ENCODE measurements at regions not wholly inside any gene's neighbourhood (a gene's known extent, or its start where the extent isn't known, plus 50 kb on each side); places are given as distances from the start of the nearest gene placed in this dataset.

- H3K36me3 ChIP-seq = no peaks in the 10 kb centered on the region
- no peaks in the 10 kb centered on the region for H3K4me1 ChIP-seq
- no peak overlapping the region for H3K4me3 ChIP-seq
- no peak overlapping the region for H3K27ac ChIP-seq
- TF ChIP-seq POLR2A (IDR thresholded peaks at IDR 0.05) (no peak), CTCF (IDR thresholded peaks at IDR 0.05) (no peak)
- no peaks in the 10 kb centered on the region for H3K9me3 ChIP-seq
- H3K27me3 ChIP-seq = no peaks in the 10 kb centered on the region
- DNase-seq = no peak
- intact Hi-C loops (cut with DNase I; ENCODE audit: low total_unique reads) = no loop called here
Measured at GRCh38 chr4:81632581-81633299, 161.0 kb upstream of the RASGEF1B start.

- Histone ChIP-seq H3K27me3 (no peaks in the 10 kb centered on the region), H3K4me3 (no peak overlapping the region), H3K4me1 (no peaks in the 10 kb centered on the region), H3K27ac (no peak overlapping the region), H3K36me3 (no peaks in the 10 kb centered on the region), H3K9me3 (no peaks in the 10 kb centered on the region)
- TF ChIP-seq POLR2A (IDR thresholded peaks at IDR 0.05) (no peak), CTCF (IDR thresholded peaks at IDR 0.05) (no peak)
- intact Hi-C loops (cut with DNase I; ENCODE audit: low total_unique reads) = no loop called here
- no peak for DNase-seq
Measured at GRCh38 chr4:81631958-81632441, 160.3 kb upstream of the RASGEF1B start.

- Histone ChIP-seq H3K36me3 (no peaks in the 10 kb centered on the region), H3K4me1 (no peaks in the 10 kb centered on the region), H3K27ac (no peak overlapping the region), H3K4me3 (no peak overlapping the region), H3K27me3 (no peaks in the 10 kb centered on the region), H3K9me3 (no peaks in the 10 kb centered on the region)
- TF ChIP-seq POLR2A (IDR thresholded peaks at IDR 0.05) (no peak), CTCF (IDR thresholded peaks at IDR 0.05) (no peak)
- DNase-seq = no peak
- intact Hi-C loops (cut with DNase I; ENCODE audit: low total_unique reads) = no loop called here
Measured at GRCh38 chr4:81629366-81629765, 157.7 kb upstream of the RASGEF1B start.

DNA sequence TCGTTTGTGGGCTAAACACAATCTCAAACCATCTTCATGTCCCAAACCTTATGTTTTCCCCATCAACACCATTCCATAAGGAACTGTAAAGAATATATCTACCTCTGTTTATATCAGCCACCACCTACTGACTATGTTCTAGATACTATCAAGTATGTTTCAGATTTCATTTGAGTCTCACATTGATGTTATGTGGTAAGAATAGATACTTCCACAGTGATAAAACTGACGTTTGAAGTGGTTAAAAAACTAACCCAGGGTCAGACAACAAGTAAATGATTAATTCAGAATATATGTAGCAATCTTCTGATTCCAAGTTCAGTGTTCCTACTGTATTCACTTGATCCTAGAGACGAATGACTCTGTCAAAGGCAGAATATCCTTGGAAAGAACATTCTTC, 156.8 kb upstream of the RASGEF1B start:
- Histone ChIP-seq H3K27me3 (no peaks in the 10 kb centered on the region), H3K36me3 (no peaks in the 10 kb centered on the region), H3K4me3 (no peak overlapping the region), H3K4me1 (no peaks in the 10 kb centered on the region), H3K27ac (no peak overlapping the region), H3K9me3 (no peaks in the 10 kb centered on the region)
- TF ChIP-seq CTCF (IDR thresholded peaks at IDR 0.05) (no peak), POLR2A (IDR thresholded peaks at IDR 0.05) (no peak)
- intact Hi-C loops (cut with DNase I; ENCODE audit: low total_unique reads) = no loop called here
- DNase-seq = no peak

DNA sequence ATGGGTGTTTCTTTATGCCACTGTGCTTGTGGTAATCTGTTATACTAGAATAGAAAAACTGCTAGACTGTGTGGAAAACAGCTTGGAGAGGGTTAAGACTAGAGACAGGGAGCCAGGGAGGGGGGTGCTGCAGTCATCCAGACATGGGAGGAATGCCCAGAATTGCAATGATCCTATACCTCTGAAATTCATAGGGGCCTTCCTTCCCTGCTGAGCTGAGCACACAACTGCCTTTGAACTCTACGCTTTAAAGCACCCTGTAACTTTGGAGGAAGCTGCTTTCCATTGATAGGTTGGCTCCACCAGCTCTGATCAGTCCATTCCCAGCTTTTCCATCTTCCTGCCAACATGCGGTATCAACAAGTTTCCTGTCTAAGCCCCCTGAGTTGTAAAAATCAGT, 155.9 kb upstream of the RASGEF1B start:
- no peak overlapping the region for H3K27ac ChIP-seq
- H3K4me1 ChIP-seq = no peaks in the 10 kb centered on the region
- H3K9me3 ChIP-seq = no peaks in the 10 kb centered on the region
- intact Hi-C loops (cut with DNase I; ENCODE audit: low total_unique reads) = no loop called here
- H3K36me3 ChIP-seq = no peaks in the 10 kb centered on the region
- DNase-seq = no peak
- H3K4me3 ChIP-seq = no peak overlapping the region
- TF ChIP-seq POLR2A (IDR thresholded peaks at IDR 0.05) = no peak
- TF ChIP-seq CTCF (IDR thresholded peaks at IDR 0.05) = no peak
- H3K27me3 ChIP-seq = no peaks in the 10 kb centered on the region
